K562 (cell line): ENCODE measurements at regions not wholly inside any gene's neighbourhood (a gene's known extent, or its start where the extent isn't known, plus 50 kb on each side); places are given as distances from the start of the nearest gene placed in this dataset.

Source experiments
- ATAC-seq: fragments of 200-7000 bp; cut with Tn5 transposase; 3 replicates; pipeline ENCODE4 v1.9.1; 2020; ENCODE audit warnings: moderate library complexity
- BruUV-seq: library from RNA; stranded (reverse); fragments of 400-500 nt; replicated peaks from 2 replicates; lab custom pipeline; 2021; lab: Mats Ljungman, UMichigan
- CTCF ChIA-PET: fragments of 300-600 bp; formaldehyde crosslinking; extraction: SDS; loops from one replicate; lab custom pipeline; 2021; ENCODE audit warnings: low intra/inter-chr PET ratio; lab: Yijun Ruan, JAX
- POLR2A ChIA-PET: fragments of 300-600, 350-650 bp; sonication (Branson Sonifier 250); formaldehyde crosslinking; extraction: SDS; loops from one replicate; lab custom pipeline; 2021; ENCODE audit warnings: antibody characterized with exemption, inconsistent platforms; lab: Yijun Ruan, JAX
- DNase-seq, 4 experiments: peaks; one replicate each; pipeline versions ENCODE4 v3.0.0 to v3.0.0-alpha.2; 2011 to 2018; ENCODE audit warnings: low spot score in 3 of 4, mixed read lengths in 3 of 4; ENCODE audit errors: extremely low read depth in 1 of 4
- FAIRE-seq: peaks from 2 replicates; lab custom pipeline; 2011; peaks lifted over from hg19 to GRCh38; lab: Jason Lieb, UNC
- H2AFZ ChIP-seq: 2 replicates; pipeline ENCODE4 v1.6.0; 2011; ENCODE audit warnings: low read depth, low read length, control low read depth, inconsistent platforms
- H3K27ac ChIP-seq: fragments of 200-600 bp; 3 replicates; pipeline ENCODE4 v1.8.0; 2011; ENCODE audit warnings: low read depth, mild to moderate bottlenecking, control low read depth, inconsistent platforms, low read length, moderate library complexity, mixed read lengths; ENCODE audit errors: extremely low read depth
- H3K27me3 ChIP-seq, 2 experiments: fragments of 300-600 bp in 1 of 2; 2 replicates in 1 of 2; 3 replicates in 1 of 2; pipeline versions ENCODE4 v1.6.0 to v1.8.0; 2011; ENCODE audit warnings: inconsistent platforms in 2 of 2, low read length in 2 of 2, mild to moderate bottlenecking in 1 of 2, mixed read lengths in 1 of 2, moderate library complexity in 1 of 2; ENCODE audit not compliant: control insufficient read depth in 2 of 2, insufficient read depth in 2 of 2
- H3K36me3 ChIP-seq: fragments of 300-600 bp; 3 replicates; pipeline ENCODE4 v1.8.0; 2011; ENCODE audit warnings: mild to moderate bottlenecking, low read length, inconsistent platforms; ENCODE audit not compliant: control insufficient read depth, insufficient read depth
- H3K4me1 ChIP-seq, 2 experiments: fragments of 200-600 bp in 1 of 2; replicated peaks in 1 of 2; 2 replicates in 1 of 2; 3 replicates in 1 of 2; pipeline versions ENCODE4 v1.5.1 to v1.8.0; 2011; ENCODE audit warnings: inconsistent platforms in 2 of 2, low read length in 2 of 2, mild to moderate bottlenecking in 1 of 2, mixed read lengths in 1 of 2, moderate library complexity in 1 of 2; ENCODE audit not compliant: control insufficient read depth in 2 of 2, insufficient read depth in 2 of 2
- H3K4me2 ChIP-seq: 2 replicates; pipeline ENCODE4 v1.6.1; 2011; ENCODE audit warnings: low read length, control low read depth, inconsistent platforms, mixed read lengths; ENCODE audit not compliant: insufficient read depth
- H3K4me3 ChIP-seq: fragments of 200-600 bp; sonication (generic), shearing (Covaris generic); 2 replicates; pipeline ENCODE4 v1.5.1; 2016; ENCODE audit warnings: control low read depth, inconsistent platforms
- H3K79me2 ChIP-seq: fragments of 200-600 bp; 3 replicates; pipeline ENCODE4 v1.8.0; 2011; ENCODE audit warnings: low read length, inconsistent platforms; ENCODE audit not compliant: control insufficient read depth, insufficient read depth
- H3K9ac ChIP-seq, 2 experiments: 2 replicates each; pipeline versions ENCODE4 v1.6.0 to v1.6.1; 2011; ENCODE audit warnings: low read depth in 2 of 2, low read length in 2 of 2, control low read depth in 1 of 2, inconsistent platforms in 1 of 2, mild to moderate bottlenecking in 1 of 2, mixed read lengths in 1 of 2; ENCODE audit not compliant: insufficient read depth in 1 of 2
- H3K9me1 ChIP-seq: one replicate; pipeline ENCODE4 v1.6.0; 2011; ENCODE audit warnings: inconsistent platforms, mild to moderate bottlenecking, low read length, moderate library complexity; ENCODE audit not compliant: control insufficient read depth, insufficient read depth
- H3K9me3 ChIP-seq: replicated peaks from 2 replicates; pipeline ENCODE4 v1.5.1; 2011; ENCODE audit warnings: low read depth, low read length, inconsistent platforms; ENCODE audit not compliant: control insufficient read depth, insufficient read depth
- H4K20me1 ChIP-seq: replicated peaks from 2 replicates; pipeline ENCODE4 v1.6.1; 2011; ENCODE audit warnings: low read length, inconsistent platforms, mixed read lengths; ENCODE audit not compliant: control insufficient read depth, insufficient read depth
- CAMTA2 ChIP-seq: fragments of 250-450 bp; sonication (Bioruptor Pico); conservative IDR thresholded peaks from 2 replicates; pipeline ENCODE4 v1.5.1; 2022
- CBX2 ChIP-seq: fragments of 200-600 bp; sonication (generic); IDR thresholded peaks from one replicate; pipeline ENCODE4 v1.6.1; 2012; ENCODE audit warnings: mild to moderate bottlenecking, low read length, inconsistent platforms; ENCODE audit not compliant: insufficient read depth, poor library complexity, severe bottlenecking
- CCNT2 ChIP-seq: IDR thresholded peaks from 2 replicates; pipeline ENCODE4 v1.6.1; 2011; ENCODE audit warnings: borderline replicate concordance, low read depth, mild to moderate bottlenecking, moderate library complexity, mixed read lengths, low read length; ENCODE audit not compliant: insufficient read length; ENCODE audit errors: extremely low read depth
- GATAD2B ChIP-seq: fragments of 450-650 bp; IDR thresholded peaks from 2 replicates; pipeline ENCODE4 v1.6.1; 2017; ENCODE audit warnings: mild to moderate bottlenecking, borderline replicate concordance
- MIER1 ChIP-seq: fragments of 450-650 bp; IDR thresholded peaks from 2 replicates; pipeline ENCODE4 v1.6.1; 2016; ENCODE audit warnings: antibody characterized with exemption, mild to moderate bottlenecking, low read depth
- MXI1 ChIP-seq: IDR thresholded peaks from 2 replicates; pipeline ENCODE4 v1.6.1; 2011; ENCODE audit warnings: low read depth, mild to moderate bottlenecking, improper control_type of control experiment, low read length
- PYGO2 ChIP-seq: fragments of 450-650 bp; IDR thresholded peaks from 2 replicates; pipeline ENCODE4 v1.6.1; 2016; ENCODE audit warnings: mild to moderate bottlenecking, missing genetic modification characterization, moderate library complexity, missing compliant biosample characterization
- ZBTB5 ChIP-seq: fragments of 450-650 bp; IDR thresholded peaks from 2 replicates; pipeline ENCODE4 v1.6.1; 2017; ENCODE audit warnings: antibody characterized with exemption
- ZMIZ1 ChIP-seq, 2 experiments: fragments of 150-350 bp in 1 of 2; IDR thresholded peaks; 2 replicates each; pipeline ENCODE4 v1.6.1; 2012 to 2016; ENCODE audit warnings: low read depth in 2 of 2, low read length in 2 of 2, mild to moderate bottlenecking in 1 of 2, moderate library complexity in 1 of 2
- ZNF134 ChIP-seq: fragments of 250-450 bp; sonication (Bioruptor Pico); conservative IDR thresholded peaks from 2 replicates; pipeline ENCODE4 v1.4.0; 2020
- ZNF24 ChIP-seq: fragments of 450-650 bp; IDR thresholded peaks from 2 replicates; pipeline ENCODE4 v1.6.1; 2016
- WGBS: fragments of 100-300 bp; shearing (Covaris generic); methylation state at CpG from one replicate; pipeline ENCODE4 v1.1.6; 2016; ENCODE audit warnings: low coverage, mixed read lengths; ENCODE audit not compliant: insufficient coverage; ENCODE audit errors: missing lambda C conversion rate; 5-methylcytosine and 5-hydroxymethylcytosine counted together
- in situ Hi-C: fragments of 300-500 bp; cut with MboI; formaldehyde crosslinking; loops from 4 replicates; pipeline ENCODE4 v1.15.0; 2018; ENCODE audit warnings: inconsistent platforms, mixed read lengths
- intact Hi-C: fragments of 100-400 bp; cut with micrococcal nuclease; formaldehyde crosslinking; loops from 2 replicates; pipeline ENCODE4 v1.14.2; 2022
- TF ChIP-seq, protein P1 (sequence below): sonication (generic); formaldehyde crosslinking; IDR thresholded peaks from 2 replicates; pipeline ENCODE4 v1.9.0; 2022; ENCODE audit warnings: mild to moderate bottlenecking, missing genetic modification reagents
- TF ChIP-seq, protein P2 (sequence below): fragments of 450-650 bp; formaldehyde crosslinking; IDR thresholded peaks from 2 replicates; pipeline ENCODE4 v1.4.0; 2020; ENCODE audit warnings: mild to moderate bottlenecking, mixed read lengths
- TF ChIP-seq, protein P3 (sequence below): fragments of 450-650 bp; conservative IDR thresholded peaks from 2 replicates; pipeline ENCODE4 v1.6.1; 2016; ENCODE audit warnings: missing genetic modification characterization, low read depth, mild to moderate bottlenecking, missing compliant biosample characterization, moderate library complexity

- Histone ChIP-seq H3K79me2 (no peaks in the 10 kb centered on the region), H3K9me1 (no peaks in the 10 kb centered on the region), H3K4me1 (no peaks in the 10 kb centered on the region), H3K4me3 (no peak overlapping the region), H3K9ac (no peak overlapping the region), H3K9me3 (no peaks in the 10 kb centered on the region), H3K36me3 (no peaks in the 10 kb centered on the region), H4K20me1 (no peaks in the 10 kb centered on the region), H3K27ac (no peak overlapping the region), H3K27me3 (no peaks in the 10 kb centered on the region), H2AFZ (no peak overlapping the region), H3K4me2 (no peak overlapping the region)
- FAIRE-seq (no peak), DNase-seq (no peak), ATAC-seq (no peak)
- 0% methylated on average over 2 of the region's 2 CpGs for WGBS
- BruUV-seq, result no TSS peak
- ChIA-PET CTCF (no interaction called here), POLR2A (no interaction called here)
- intact Hi-C loops, result no loop called here
- in situ Hi-C loops, result no loop called here
- TF ChIP-seq MXI1 (no peak), CBX2 (no peak), CAMTA2 (no peak), PYGO2 (no peak), GATAD2B (no peak), ZMIZ1 (IDR thresholded peaks at IDR 0.05; ENCODE audit: low read depth in 2 of 2, low read length in 2 of 2) (no peak), MIER1 (no peak), ZNF24 (no peak), CCNT2 (no peak), ZBTB5 (no peak), ZNF134 (no peak)
- TF ChIP-seq, protein P1, sequence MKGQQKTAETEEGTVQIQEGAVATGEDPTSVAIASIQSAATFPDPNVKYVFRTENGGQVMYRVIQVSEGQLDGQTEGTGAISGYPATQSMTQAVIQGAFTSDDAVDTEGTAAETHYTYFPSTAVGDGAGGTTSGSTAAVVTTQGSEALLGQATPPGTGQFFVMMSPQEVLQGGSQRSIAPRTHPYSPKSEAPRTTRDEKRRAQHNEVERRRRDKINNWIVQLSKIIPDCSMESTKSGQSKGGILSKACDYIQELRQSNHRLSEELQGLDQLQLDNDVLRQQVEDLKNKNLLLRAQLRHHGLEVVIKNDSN (CRISPR knock-in tag), result no peak
- TF ChIP-seq, protein P2, sequence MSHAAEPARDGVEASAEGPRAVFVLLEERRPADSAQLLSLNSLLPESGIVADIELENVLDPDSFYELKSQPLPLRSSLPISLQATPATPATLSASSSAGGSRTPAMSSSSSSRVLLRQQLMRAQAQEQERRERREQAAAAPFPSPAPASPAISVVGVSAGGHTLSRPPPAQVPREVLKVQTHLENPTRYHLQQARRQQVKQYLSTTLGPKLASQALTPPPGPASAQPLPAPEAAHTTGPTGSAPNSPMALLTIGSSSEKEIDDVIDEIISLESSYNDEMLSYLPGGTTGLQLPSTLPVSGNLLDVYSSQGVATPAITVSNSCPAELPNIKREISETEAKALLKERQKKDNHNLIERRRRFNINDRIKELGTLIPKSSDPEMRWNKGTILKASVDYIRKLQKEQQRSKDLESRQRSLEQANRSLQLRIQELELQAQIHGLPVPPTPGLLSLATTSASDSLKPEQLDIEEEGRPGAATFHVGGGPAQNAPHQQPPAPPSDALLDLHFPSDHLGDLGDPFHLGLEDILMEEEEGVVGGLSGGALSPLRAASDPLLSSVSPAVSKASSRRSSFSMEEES (CRISPR knock-in tag), result no peak
- TF ChIP-seq, protein P3, sequence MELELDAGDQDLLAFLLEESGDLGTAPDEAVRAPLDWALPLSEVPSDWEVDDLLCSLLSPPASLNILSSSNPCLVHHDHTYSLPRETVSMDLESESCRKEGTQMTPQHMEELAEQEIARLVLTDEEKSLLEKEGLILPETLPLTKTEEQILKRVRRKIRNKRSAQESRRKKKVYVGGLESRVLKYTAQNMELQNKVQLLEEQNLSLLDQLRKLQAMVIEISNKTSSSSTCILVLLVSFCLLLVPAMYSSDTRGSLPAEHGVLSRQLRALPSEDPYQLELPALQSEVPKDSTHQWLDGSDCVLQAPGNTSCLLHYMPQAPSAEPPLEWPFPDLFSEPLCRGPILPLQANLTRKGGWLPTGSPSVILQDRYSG (tag), result no peak
Observed at GRCh38 chr11:127674754-127675153, 674.2 kb upstream of the KIRREL3 start.
